ENCODE measurements at regions not wholly inside any gene's neighbourhood (a gene's known extent, or its start where the extent isn't known, plus 50 kb on each side); places are given as distances from the start of the nearest gene placed in this dataset.

GRCh38 chr5:14967166-14967565 is 95.6 kb upstream of the ANKH start:
- no peak for FAIRE-seq

GRCh38 chr5:14965815-14966214 is 94.2 kb upstream of the ANKH start:
- no peak for FAIRE-seq

GRCh38 chr5:14962604-14963003 is 91.0 kb upstream of the ANKH start:
- FAIRE-seq = no peak

- FAIRE-seq = no peak
These were observed 88.5 kb upstream of the ANKH start for GRCh38 chr5:14960120-14960462.

GRCh38 chr5:14959399-14960119 is 88.0 kb upstream of the ANKH start:
- FAIRE-seq = no peak

GRCh38 chr5:14958188-14958587 is 86.6 kb upstream of the ANKH start:
- FAIRE-seq = no peak

GRCh38 chr5:14956423-14957046 is 85.0 kb upstream of the ANKH start:
- FAIRE-seq = no peak

- no peak for FAIRE-seq
These were observed 83.2 kb upstream of the ANKH start for GRCh38 chr5:14954616-14955343.

- no peak for FAIRE-seq
These were observed 82.6 kb upstream of the ANKH start for GRCh38 chr5:14954216-14954615.

- no peak for FAIRE-seq
These were observed 81.6 kb upstream of the ANKH start for GRCh38 chr5:14953075-14953607.

GRCh38 chr5:14948383-14948782 is 76.8 kb upstream of the ANKH start:
- peak; percentile 9 for FAIRE-seq

- FAIRE-seq = no peak
These were observed 75.4 kb upstream of the ANKH start for GRCh38 chr5:14946815-14947620.

- no peak for FAIRE-seq
These were observed 73.9 kb upstream of the ANKH start for GRCh38 chr5:14945450-14945849.

- no peak for FAIRE-seq
These were observed 73.4 kb upstream of the ANKH start for GRCh38 chr5:14944996-14945395.

- FAIRE-seq = no peak
These were observed 72.8 kb upstream of the ANKH start for GRCh38 chr5:14944350-14944739.

- no peak for FAIRE-seq
These were observed 70.6 kb upstream of the ANKH start for GRCh38 chr5:14942212-14942611.

- no peak for FAIRE-seq
These were observed 65.7 kb upstream of the ANKH start for GRCh38 chr5:14937254-14937653.

- FAIRE-seq = no peak
These were observed 65.0 kb upstream of the ANKH start for GRCh38 chr5:14936588-14936987.

GRCh38 chr5:14935341-14935740 is 63.8 kb upstream of the ANKH start:
- FAIRE-seq = no peak

GRCh38 chr5:14932902-14933469 is 61.4 kb upstream of the ANKH start:
- FAIRE-seq = no peak

GRCh38 chr5:14930486-14930885 is 58.9 kb upstream of the ANKH start:
- FAIRE-seq = no peak

GRCh38 chr5:14929293-14930065 is 57.9 kb upstream of the ANKH start:
- no peak for FAIRE-seq

Measured in islet of Langerhans (tissue), 1 donor.